Activated T-helper 17 cell treated with anti-CD3 and anti-CD28 coated beads, Interleukin-2, amount 50 U/mL, for 72 hours (primary cell): ENCODE measurements at regions not wholly inside any gene's neighbourhood (a gene's known extent, or its start where the extent isn't known, plus 50 kb on each side); places are given as distances from the start of the nearest gene placed in this dataset.

ENCODE experiments used
- ATAC-seq: fragments of 150-1000 bp; cut with Tn5 transposase; replicated peaks from 2 replicates; pipeline ENCODE4 v1.10.0; 2021; ENCODE audit warnings: mild to moderate bottlenecking, moderate library complexity
- H3K27ac Mint-ChIP-seq: one replicate; pipeline ENCODE4 v1.8.0; 2022; ENCODE audit warnings: mixed read lengths
- H3K27me3 Mint-ChIP-seq: one replicate; pipeline ENCODE4 v1.8.0; 2022; ENCODE audit warnings: mixed read lengths
- H3K36me3 Mint-ChIP-seq: one replicate; pipeline ENCODE4 v1.8.0; 2022; ENCODE audit warnings: low read depth, mild to moderate bottlenecking, mixed read lengths
- H3K4me1 Mint-ChIP-seq: one replicate; pipeline ENCODE4 v1.8.0; 2022; ENCODE audit warnings: mixed read lengths
- H3K4me3 Mint-ChIP-seq: one replicate; pipeline ENCODE4 v1.8.0; 2022; ENCODE audit warnings: mild to moderate bottlenecking, mixed read lengths
- H3K9me3 Mint-ChIP-seq: one replicate; pipeline ENCODE4 v1.8.0; 2022; ENCODE audit warnings: mixed read lengths

- Mint-ChIP-seq H3K27me3 (no peaks in the 10 kb centered on the region), H3K27ac (no peak overlapping the region), H3K36me3 (no peaks in the 10 kb centered on the region), H3K9me3 (peaks cover 12% of the 10 kb centered on the region), H3K4me1 (no peaks in the 10 kb centered on the region), H3K4me3 (no peak overlapping the region)
- ATAC-seq = no peak
These were observed 191.6 kb downstream of the HAO1 start for GRCh38 chr20:7748624-7749023.

- Mint-ChIP-seq H3K4me3 (no peak overlapping the region), H3K27me3 (no peaks in the 10 kb centered on the region), H3K27ac (no peak overlapping the region), H3K4me1 (no peaks in the 10 kb centered on the region), H3K9me3 (peaks cover 5% of the 10 kb centered on the region), H3K36me3 (no peaks in the 10 kb centered on the region)
- no peak for ATAC-seq
These were observed 186.2 kb downstream of the HAO1 start for GRCh38 chr20:7754102-7754501.

- no peak overlapping the region for H3K4me3 Mint-ChIP-seq
- no peak for ATAC-seq
- H3K9me3 Mint-ChIP-seq = peaks cover 3% of the 10 kb centered on the region
- no peaks in the 10 kb centered on the region for H3K36me3 Mint-ChIP-seq
- H3K27me3 Mint-ChIP-seq = no peaks in the 10 kb centered on the region
- no peak overlapping the region for H3K27ac Mint-ChIP-seq
- no peaks in the 10 kb centered on the region for H3K4me1 Mint-ChIP-seq
These were observed 181.9 kb downstream of the HAO1 start for GRCh38 chr20:7758406-7758805.

- H3K27me3 Mint-ChIP-seq = no peaks in the 10 kb centered on the region
- H3K27ac Mint-ChIP-seq = no peak overlapping the region
- no peaks in the 10 kb centered on the region for H3K4me1 Mint-ChIP-seq
- no peaks in the 10 kb centered on the region for H3K9me3 Mint-ChIP-seq
- no peaks in the 10 kb centered on the region for H3K36me3 Mint-ChIP-seq
- no peak for ATAC-seq
- no peak overlapping the region for H3K4me3 Mint-ChIP-seq
These were observed 179.8 kb downstream of the HAO1 start for GRCh38 chr20:7760247-7761031.

GRCh38 chr20:7765221-7765620 lies 175.0 kb downstream of the HAO1 start:
- peaks cover 5% of the 10 kb centered on the region for H3K9me3 Mint-ChIP-seq
- no peak overlapping the region for H3K4me3 Mint-ChIP-seq
- ATAC-seq = no peak
- H3K27me3 Mint-ChIP-seq = no peaks in the 10 kb centered on the region
- H3K4me1 Mint-ChIP-seq = no peaks in the 10 kb centered on the region
- no peaks in the 10 kb centered on the region for H3K36me3 Mint-ChIP-seq
- no peak overlapping the region for H3K27ac Mint-ChIP-seq

- peaks cover 5% of the 10 kb centered on the region for H3K9me3 Mint-ChIP-seq
- no peaks in the 10 kb centered on the region for H3K4me1 Mint-ChIP-seq
- no peaks in the 10 kb centered on the region for H3K36me3 Mint-ChIP-seq
- H3K27ac Mint-ChIP-seq = no peak overlapping the region
- no peaks in the 10 kb centered on the region for H3K27me3 Mint-ChIP-seq
- no peak for ATAC-seq
- H3K4me3 Mint-ChIP-seq = no peak overlapping the region
These were observed 170.2 kb downstream of the HAO1 start for GRCh38 chr20:7770046-7770445.

- no peaks in the 10 kb centered on the region for H3K36me3 Mint-ChIP-seq
- H3K4me3 Mint-ChIP-seq = no peak overlapping the region
- no peaks in the 10 kb centered on the region for H3K27me3 Mint-ChIP-seq
- H3K27ac Mint-ChIP-seq = no peak overlapping the region
- H3K4me1 Mint-ChIP-seq = no peaks in the 10 kb centered on the region
- H3K9me3 Mint-ChIP-seq = peaks cover 5% of the 10 kb centered on the region
- ATAC-seq = peak; percentile 46
These were observed 169.7 kb downstream of the HAO1 start for GRCh38 chr20:7770578-7770977.

- Mint-ChIP-seq H3K9me3 (no peaks in the 10 kb centered on the region), H3K27me3 (no peaks in the 10 kb centered on the region), H3K4me1 (no peaks in the 10 kb centered on the region), H3K4me3 (no peak overlapping the region), H3K36me3 (no peaks in the 10 kb centered on the region), H3K27ac (no peak overlapping the region)
- ATAC-seq = no peak
These were observed 167.9 kb downstream of the HAO1 start for GRCh38 chr20:7772371-7772770.

- H3K4me3 Mint-ChIP-seq = no peak overlapping the region
- no peaks in the 10 kb centered on the region for H3K36me3 Mint-ChIP-seq
- ATAC-seq = no peak
- no peaks in the 10 kb centered on the region for H3K27me3 Mint-ChIP-seq
- H3K4me1 Mint-ChIP-seq = no peaks in the 10 kb centered on the region
- no peak overlapping the region for H3K27ac Mint-ChIP-seq
- H3K9me3 Mint-ChIP-seq = no peaks in the 10 kb centered on the region
These were observed 166.7 kb downstream of the HAO1 start for GRCh38 chr20:7773511-7773910.

- Mint-ChIP-seq H3K4me3 (no peak overlapping the region), H3K36me3 (no peaks in the 10 kb centered on the region), H3K9me3 (no peaks in the 10 kb centered on the region), H3K27me3 (no peaks in the 10 kb centered on the region), H3K27ac (no peak overlapping the region), H3K4me1 (no peaks in the 10 kb centered on the region)
- no peak for ATAC-seq
These were observed 165.2 kb downstream of the HAO1 start for GRCh38 chr20:7775072-7775471.

- no peaks in the 10 kb centered on the region for H3K9me3 Mint-ChIP-seq
- H3K4me1 Mint-ChIP-seq = no peaks in the 10 kb centered on the region
- H3K27me3 Mint-ChIP-seq = no peaks in the 10 kb centered on the region
- ATAC-seq = no peak
- no peak overlapping the region for H3K4me3 Mint-ChIP-seq
- H3K36me3 Mint-ChIP-seq = no peaks in the 10 kb centered on the region
- no peak overlapping the region for H3K27ac Mint-ChIP-seq
These were observed 164.1 kb downstream of the HAO1 start for GRCh38 chr20:7776148-7776547.

GRCh38 chr20:7790189-7790588 lies 150.1 kb downstream of the HAO1 start:
- H3K27ac Mint-ChIP-seq = no peak overlapping the region
- no peak for ATAC-seq

GRCh38 chr20:7792150-7792869 lies 147.9 kb downstream of the HAO1 start:
- Mint-ChIP-seq H3K27me3 (no peaks in the 10 kb centered on the region), H3K4me1 (no peaks in the 10 kb centered on the region), H3K27ac (no peak overlapping the region), H3K9me3 (peaks cover 9% of the 10 kb centered on the region), H3K4me3 (no peak overlapping the region), H3K36me3 (no peaks in the 10 kb centered on the region)
- ATAC-seq = no peak

More at GRCh38 chr20:7790189-7790588, 150.1 kb downstream of the HAO1 start:
- no peaks in the 10 kb centered on the region for H3K4me1 Mint-ChIP-seq
- H3K36me3 Mint-ChIP-seq = no peaks in the 10 kb centered on the region
- peaks cover 3% of the 10 kb centered on the region for H3K9me3 Mint-ChIP-seq
- H3K27me3 Mint-ChIP-seq = no peaks in the 10 kb centered on the region
- no peak overlapping the region for H3K4me3 Mint-ChIP-seq

- Mint-ChIP-seq H3K36me3 (no peaks in the 10 kb centered on the region), H3K9me3 (peaks cover 9% of the 10 kb centered on the region), H3K4me3 (no peak overlapping the region), H3K27me3 (no peaks in the 10 kb centered on the region), H3K27ac (no peak overlapping the region), H3K4me1 (no peaks in the 10 kb centered on the region)
- no peak for ATAC-seq
These were observed 142.1 kb downstream of the HAO1 start for GRCh38 chr20:7798176-7798575.

GRCh38 chr20:7799862-7800261 lies 140.4 kb downstream of the HAO1 start:
- Mint-ChIP-seq H3K9me3 (peaks cover 15% of the 10 kb centered on the region), H3K36me3 (no peaks in the 10 kb centered on the region), H3K4me3 (no peak overlapping the region), H3K4me1 (no peaks in the 10 kb centered on the region), H3K27ac (no peak overlapping the region), H3K27me3 (no peaks in the 10 kb centered on the region)
- ATAC-seq = no peak
